Activated CD4-positive, alpha-beta T cell treated with anti-CD3 and anti-CD28 coated beads for 1 hour (primary cell): ENCODE measurements at regions not wholly inside any gene's neighbourhood (a gene's known extent, or its start where the extent isn't known, plus 50 kb on each side); places are given as distances from the start of the nearest gene placed in this dataset.
"Not testable (repeated sequence)": the region's sequence is repeated elsewhere in the genome, so short reads cannot be mapped to it uniquely, and the experiment has no call there.

Source experiments
- DNase-seq: peaks from one replicate; pipeline ENCODE4 v3.0.0-alpha.2; 2020

GRCh38 chr9:135343837-135344522, 135.6 kb upstream of the PPP1R26 start:
- DNase-seq, result peak; percentile 15

GRCh38 chr9:135344523-135344901, 135.1 kb upstream of the PPP1R26 start:
- DNase-seq, result no peak

GRCh38 chr9:135344915-135345500, 134.6 kb upstream of the PPP1R26 start:
- no peak for DNase-seq

GRCh38 chr9:135345775-135346433, 133.7 kb upstream of the PPP1R26 start:
- DNase-seq, result no peak

- DNase-seq, result no peak
Measured at GRCh38 chr9:135346438-135347050, 133.0 kb upstream of the PPP1R26 start.

- no peak for DNase-seq
Measured at GRCh38 chr9:135347461-135347860, 132.1 kb upstream of the PPP1R26 start.

GRCh38 chr9:135348076-135348787, 131.3 kb upstream of the PPP1R26 start:
- DNase-seq, result no peak

- no peak for DNase-seq
Measured at GRCh38 chr9:135348788-135349150, 130.8 kb upstream of the PPP1R26 start.

- DNase-seq, result no peak
Measured at GRCh38 chr9:135349212-135350002, 130.2 kb upstream of the PPP1R26 start.

GRCh38 chr9:135350003-135350315, 129.6 kb upstream of the PPP1R26 start:
- no peak for DNase-seq

- DNase-seq, result no peak
Measured at GRCh38 chr9:135353935-135354334, 125.6 kb upstream of the PPP1R26 start.

GRCh38 chr9:135355521-135356011, 124.0 kb upstream of the PPP1R26 start:
- no peak for DNase-seq

GRCh38 chr9:135356021-135356420, 123.6 kb upstream of the PPP1R26 start:
- no peak for DNase-seq

GRCh38 chr9:135356796-135357195, 122.8 kb upstream of the PPP1R26 start:
- no peak for DNase-seq

- no peak for DNase-seq
Measured at GRCh38 chr9:135357863-135358551, 121.6 kb upstream of the PPP1R26 start.

- DNase-seq, result no peak
Measured at GRCh38 chr9:135358552-135358940, 121.0 kb upstream of the PPP1R26 start.

- DNase-seq, result no peak
Measured at GRCh38 chr9:135359764-135360163, 119.8 kb upstream of the PPP1R26 start.

- no peak for DNase-seq
Measured at GRCh38 chr9:135360617-135361016, 119.0 kb upstream of the PPP1R26 start.

GRCh38 chr9:135361668-135362067, 117.9 kb upstream of the PPP1R26 start:
- DNase-seq, result not testable (repeated sequence)

GRCh38 chr9:135363596-135363995, 116.0 kb upstream of the PPP1R26 start:
- DNase-seq, result no peak

- DNase-seq, result no peak
Measured at GRCh38 chr9:135365013-135365768, 114.4 kb upstream of the PPP1R26 start.
